OCI-LY1 (cell line): ENCODE measurements at regions not wholly inside any gene's neighbourhood (a gene's known extent, or its start where the extent isn't known, plus 50 kb on each side); places are given as distances from the start of the nearest gene placed in this dataset.

Experiments used
- EZH2 ChIP-seq: fragments of 200-600 bp; sonication (generic), shearing (Covaris generic); IDR thresholded peaks from 2 replicates; pipeline ENCODE4 v1.8.0; 2017; ENCODE audit warnings: borderline replicate concordance, mixed run types, mild to moderate bottlenecking, antibody characterized with exemption, low read length, moderate library complexity, mixed read lengths
- TF ChIP-seq, protein P1 (sequence below): fragments of 200-600 bp; sonication (generic), shearing (Covaris generic); IDR thresholded peaks from 2 replicates; pipeline ENCODE4 v1.5.1; 2017; ENCODE audit warnings: mild to moderate bottlenecking, antibody characterized with exemption, low read length, moderate library complexity, mixed read lengths

DNA sequence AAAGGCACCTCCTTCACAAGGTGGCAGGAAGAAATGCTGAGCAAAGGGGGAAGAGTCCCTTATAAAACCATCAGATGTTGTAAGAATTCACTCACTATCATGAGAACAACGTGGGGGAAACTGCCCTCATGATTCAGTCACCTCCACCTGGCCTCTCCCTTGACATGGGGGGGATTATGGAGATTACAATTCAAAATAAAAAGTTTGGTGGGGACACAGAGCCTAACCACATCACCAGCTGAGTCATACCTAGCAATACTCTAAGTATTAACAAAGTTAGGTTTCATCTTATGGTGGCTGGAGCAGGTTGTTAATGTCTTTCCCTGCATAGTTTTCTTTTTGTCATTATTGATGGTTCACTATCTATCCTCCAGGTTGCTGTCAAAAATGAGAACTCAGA is 113.2 kb upstream of the PPFIA2 start:
- no peak for TF ChIP-seq EZH2
- TF ChIP-seq, protein P1, sequence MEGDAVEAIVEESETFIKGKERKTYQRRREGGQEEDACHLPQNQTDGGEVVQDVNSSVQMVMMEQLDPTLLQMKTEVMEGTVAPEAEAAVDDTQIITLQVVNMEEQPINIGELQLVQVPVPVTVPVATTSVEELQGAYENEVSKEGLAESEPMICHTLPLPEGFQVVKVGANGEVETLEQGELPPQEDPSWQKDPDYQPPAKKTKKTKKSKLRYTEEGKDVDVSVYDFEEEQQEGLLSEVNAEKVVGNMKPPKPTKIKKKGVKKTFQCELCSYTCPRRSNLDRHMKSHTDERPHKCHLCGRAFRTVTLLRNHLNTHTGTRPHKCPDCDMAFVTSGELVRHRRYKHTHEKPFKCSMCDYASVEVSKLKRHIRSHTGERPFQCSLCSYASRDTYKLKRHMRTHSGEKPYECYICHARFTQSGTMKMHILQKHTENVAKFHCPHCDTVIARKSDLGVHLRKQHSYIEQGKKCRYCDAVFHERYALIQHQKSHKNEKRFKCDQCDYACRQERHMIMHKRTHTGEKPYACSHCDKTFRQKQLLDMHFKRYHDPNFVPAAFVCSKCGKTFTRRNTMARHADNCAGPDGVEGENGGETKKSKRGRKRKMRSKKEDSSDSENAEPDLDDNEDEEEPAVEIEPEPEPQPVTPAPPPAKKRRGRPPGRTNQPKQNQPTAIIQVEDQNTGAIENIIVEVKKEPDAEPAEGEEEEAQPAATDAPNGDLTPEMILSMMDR, result no peak
